Loucy (cell line): ENCODE measurements at regions not wholly inside any gene's neighbourhood (a gene's known extent, or its start where the extent isn't known, plus 50 kb on each side); places are given as distances from the start of the nearest gene placed in this dataset.

Experiments used
- CTCF ChIP-seq: fragments of 200-600 bp; sonication (generic); conservative IDR thresholded peaks from 2 replicates; pipeline ENCODE4 v1.5.1; 2014; ENCODE audit warnings: mild to moderate bottlenecking, antibody characterized with exemption, low read length
- EZH2phosphoT487 ChIP-seq: fragments of 200-600 bp; IDR thresholded peaks from 2 replicates; pipeline ENCODE4 v1.6.1; 2018; ENCODE audit warnings: antibody characterized with exemption, mild to moderate bottlenecking, moderate library complexity, borderline replicate concordance

GRCh38 chr1:213773975-213774374, 213.8 kb upstream of the PROX1 start:
- TF ChIP-seq CTCF (no peak), EZH2phosphoT487 (no peak)
